ENCODE measurements at regions not wholly inside any gene's neighbourhood (a gene's known extent, or its start where the extent isn't known, plus 50 kb on each side); places are given as distances from the start of the nearest gene placed in this dataset.

DNA sequence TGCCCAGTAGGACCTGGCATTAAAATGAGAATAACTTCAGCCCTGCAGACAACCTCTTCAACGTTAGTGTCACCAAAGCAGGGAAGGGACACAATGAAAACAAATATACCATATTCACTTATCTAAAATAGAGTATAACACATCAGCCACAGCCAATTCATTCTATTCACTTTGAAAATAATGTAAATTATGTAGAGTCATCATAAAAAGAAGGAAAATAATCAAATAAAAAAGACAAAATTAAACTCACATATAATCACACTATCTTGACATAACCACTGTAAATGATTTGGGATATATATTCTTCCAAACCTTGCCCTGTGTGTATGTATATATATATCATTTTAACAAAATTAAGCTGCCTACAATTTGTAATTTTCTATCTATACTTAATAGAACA is 78.1 kb upstream of the HEY2 start:
- WGBS, 2 donors, result 62 to 68% methylated on average over 1 of the region's 1 CpG
- TF ChIP-seq, protein P1, sequence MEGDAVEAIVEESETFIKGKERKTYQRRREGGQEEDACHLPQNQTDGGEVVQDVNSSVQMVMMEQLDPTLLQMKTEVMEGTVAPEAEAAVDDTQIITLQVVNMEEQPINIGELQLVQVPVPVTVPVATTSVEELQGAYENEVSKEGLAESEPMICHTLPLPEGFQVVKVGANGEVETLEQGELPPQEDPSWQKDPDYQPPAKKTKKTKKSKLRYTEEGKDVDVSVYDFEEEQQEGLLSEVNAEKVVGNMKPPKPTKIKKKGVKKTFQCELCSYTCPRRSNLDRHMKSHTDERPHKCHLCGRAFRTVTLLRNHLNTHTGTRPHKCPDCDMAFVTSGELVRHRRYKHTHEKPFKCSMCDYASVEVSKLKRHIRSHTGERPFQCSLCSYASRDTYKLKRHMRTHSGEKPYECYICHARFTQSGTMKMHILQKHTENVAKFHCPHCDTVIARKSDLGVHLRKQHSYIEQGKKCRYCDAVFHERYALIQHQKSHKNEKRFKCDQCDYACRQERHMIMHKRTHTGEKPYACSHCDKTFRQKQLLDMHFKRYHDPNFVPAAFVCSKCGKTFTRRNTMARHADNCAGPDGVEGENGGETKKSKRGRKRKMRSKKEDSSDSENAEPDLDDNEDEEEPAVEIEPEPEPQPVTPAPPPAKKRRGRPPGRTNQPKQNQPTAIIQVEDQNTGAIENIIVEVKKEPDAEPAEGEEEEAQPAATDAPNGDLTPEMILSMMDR (IDR thresholded peaks at IDR 0.05; ENCODE audit: control extremely low read depth, extremely low read depth), result no peak
- ATAC-seq (ENCODE audit: insufficient read depth, low FRiP score) (no peak), DNase-seq (no peak)
- Histone ChIP-seq H3K27ac (ENCODE audit: low read depth in 1 of 2, low read length in 1 of 2) (no peak overlapping the region), H3K9ac (ENCODE audit: insufficient read depth in 1 of 2, low read length in 2 of 2) (no peak overlapping the region), H3K4me3 (no peak overlapping the region), H3K36me3 (ENCODE audit: control insufficient read depth in 4 of 4, insufficient read depth in 4 of 4, low read length in 4 of 4) (no peaks in the 10 kb centered on the region), H3K4me1 (ENCODE audit: control insufficient read depth in 5 of 5, insufficient read depth in 5 of 5, low read length in 5 of 5) (peaks cover 0 to 9% (median 0%) of the 10 kb centered on the region in 5 donors), H3K27me3 (ENCODE audit: control insufficient read depth in 3 of 3, insufficient read depth in 3 of 3, low read length in 2 of 3) (no peaks in the 10 kb centered on the region), H3K9me3 (ENCODE audit: control insufficient read depth in 4 of 4, insufficient read depth in 3 of 4, low read length in 3 of 4) (no peaks in the 10 kb centered on the region)

DNA sequence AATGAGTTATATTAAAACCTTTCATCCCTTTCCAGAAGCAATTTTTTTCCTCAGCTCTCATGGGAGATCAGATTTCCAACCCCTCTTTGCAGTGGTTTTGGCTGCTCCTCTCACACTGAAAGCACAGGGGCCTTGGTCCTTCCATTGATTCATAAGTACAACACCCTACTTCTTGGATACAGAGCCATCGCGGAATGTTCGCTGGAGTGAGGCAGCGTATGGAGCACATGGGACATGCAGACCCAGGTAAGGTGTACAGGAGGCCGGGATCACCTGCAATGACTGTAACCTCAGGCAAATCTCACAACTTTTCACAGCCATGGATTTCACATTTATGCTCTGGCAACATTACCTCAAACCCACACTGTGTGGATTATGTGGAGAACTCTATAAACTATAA is 75.2 kb upstream of the HEY2 start:
- Histone ChIP-seq H3K4me1 (ENCODE audit: control insufficient read depth in 5 of 5, insufficient read depth in 5 of 5, low read length in 5 of 5) (peaks cover 0 to 12% (median 0%) of the 10 kb centered on the region in 5 donors), H3K9ac (ENCODE audit: insufficient read depth in 1 of 2, low read length in 2 of 2) (no peak overlapping the region), H3K27ac (ENCODE audit: low read depth in 1 of 2, low read length in 1 of 2) (no peak overlapping the region), H3K36me3 (ENCODE audit: control insufficient read depth in 4 of 4, insufficient read depth in 4 of 4, low read length in 4 of 4) (no peaks in the 10 kb centered on the region), H3K4me3 (no peak overlapping the region), H3K27me3 (ENCODE audit: control insufficient read depth in 3 of 3, insufficient read depth in 3 of 3, low read length in 2 of 3) (no peaks in the 10 kb centered on the region), H3K9me3 (ENCODE audit: control insufficient read depth in 4 of 4, insufficient read depth in 3 of 4, low read length in 3 of 4) (no peaks in the 10 kb centered on the region)
- ATAC-seq (ENCODE audit: insufficient read depth, low FRiP score), result no peak
- TF ChIP-seq, protein P1 (IDR thresholded peaks at IDR 0.05; ENCODE audit: control extremely low read depth, extremely low read depth), result no peak
- WGBS, 2 donors, result 91 to 97% methylated on average over 5 of the region's 5 CpGs
- DNase-seq, result no peak

DNA sequence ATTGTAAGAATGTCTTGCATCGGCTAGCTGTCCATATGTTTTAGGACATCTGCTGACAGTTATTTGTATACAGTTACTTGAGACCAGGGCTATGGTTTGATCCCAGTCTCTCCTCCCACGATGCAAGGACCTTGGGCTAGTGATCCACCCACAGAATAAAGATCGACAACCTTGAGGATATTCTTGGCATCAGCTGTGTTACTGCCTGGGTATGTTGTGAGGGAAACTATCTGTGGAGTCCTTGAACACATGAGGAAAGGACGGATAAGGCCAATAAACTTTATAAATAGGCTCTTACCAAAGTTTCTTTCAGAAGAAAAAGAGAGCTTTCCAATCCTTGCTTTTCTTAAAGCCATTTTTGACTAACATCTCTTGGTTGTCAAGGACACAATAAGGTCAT is 70.8 kb upstream of the HEY2 start:
- Histone ChIP-seq H3K9me3 (ENCODE audit: control insufficient read depth in 4 of 4, insufficient read depth in 3 of 4, low read length in 3 of 4) (peaks cover 0 to 2% (median 0%) of the 10 kb centered on the region in 4 donors), H3K36me3 (ENCODE audit: control insufficient read depth in 4 of 4, insufficient read depth in 4 of 4, low read length in 4 of 4) (no peaks in the 10 kb centered on the region), H3K4me3 (no peak overlapping the region), H3K27ac (ENCODE audit: low read depth in 1 of 2, low read length in 1 of 2) (no peak overlapping the region), H3K4me1 (ENCODE audit: control insufficient read depth in 5 of 5, insufficient read depth in 5 of 5, low read length in 5 of 5) (peaks cover 0 to 3% (median 0%) of the 10 kb centered on the region in 5 donors), H3K9ac (ENCODE audit: insufficient read depth in 1 of 2, low read length in 2 of 2) (no peak overlapping the region), H3K27me3 (ENCODE audit: control insufficient read depth in 3 of 3, insufficient read depth in 3 of 3, low read length in 2 of 3) (no peaks in the 10 kb centered on the region)
- 61 to 69% methylated on average over 4 of the region's 4 CpGs for WGBS, 2 donors
- no peak for DNase-seq
- ATAC-seq (ENCODE audit: insufficient read depth, low FRiP score), result no peak
- TF ChIP-seq, protein P1 (IDR thresholded peaks at IDR 0.05; ENCODE audit: control extremely low read depth, extremely low read depth), result no peak

DNA sequence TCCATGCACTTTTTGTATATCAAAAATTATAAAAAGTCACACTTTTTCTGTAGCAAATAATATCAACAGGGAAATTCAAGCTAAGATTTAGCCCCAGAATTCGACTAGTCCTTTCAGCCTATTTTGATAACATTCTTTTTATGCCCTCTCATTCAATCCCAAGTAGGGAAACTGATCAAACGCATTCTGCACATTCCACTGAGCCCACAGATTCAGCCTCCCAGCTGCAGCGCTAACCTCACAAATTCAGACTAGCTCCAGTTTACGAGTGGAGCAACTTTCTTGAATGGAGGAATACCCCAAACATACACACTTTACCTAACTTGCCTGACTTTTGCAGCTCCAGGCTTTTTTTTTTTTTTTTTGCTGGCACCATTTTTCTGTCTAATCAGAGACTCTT is 70.3 kb upstream of the HEY2 start:
- H3K27ac ChIP-seq (ENCODE audit: low read depth in 1 of 2, low read length in 1 of 2), result no peak overlapping the region
- TF ChIP-seq, protein P1 (IDR thresholded peaks at IDR 0.05; ENCODE audit: control extremely low read depth, extremely low read depth), result no peak

More for the DNA sequence above, 70.3 kb upstream of the HEY2 start:
- H3K36me3 ChIP-seq (ENCODE audit: control insufficient read depth in 4 of 4, insufficient read depth in 4 of 4, low read length in 4 of 4), result no peaks in the 10 kb centered on the region
- H3K27me3 ChIP-seq (ENCODE audit: control insufficient read depth in 3 of 3, insufficient read depth in 3 of 3, low read length in 2 of 3), result no peaks in the 10 kb centered on the region
- H3K4me3 ChIP-seq, result no peak overlapping the region
- whole genome bisulfite sequencing, 2 donors, result 59 to 80% methylated on average over 4 of the region's 4 CpGs
- peaks cover 0 to 3% (median 0%) of the 10 kb centered on the region in 5 donors for H3K4me1 ChIP-seq (ENCODE audit: control insufficient read depth in 5 of 5, insufficient read depth in 5 of 5, low read length in 5 of 5)
- no peak for ATAC-seq (ENCODE audit: insufficient read depth, low FRiP score)
- no peak for DNase-seq
- peaks cover 0 to 2% (median 0%) of the 10 kb centered on the region in 4 donors for H3K9me3 ChIP-seq (ENCODE audit: control insufficient read depth in 4 of 4, insufficient read depth in 3 of 4, low read length in 3 of 4)
- H3K9ac ChIP-seq (ENCODE audit: insufficient read depth in 1 of 2, low read length in 2 of 2), result no peak overlapping the region
